Spleen (tissue), 11 donors: ENCODE measurements at regions not wholly inside any gene's neighbourhood (a gene's known extent, or its start where the extent isn't known, plus 50 kb on each side); places are given as distances from the start of the nearest gene placed in this dataset.

Source experiments
- DNase-seq: peaks from one replicate; pipeline ENCODE4 v3.0.0-alpha.2; 2020
- H3K27ac ChIP-seq, 8 donors: fragments of 200-600 bp; sonication (generic) in 7 of 8; 1 replicate in 4 of 8; 2 replicates in 4 of 8; pipeline versions ENCODE4 v1.5.0 to v1.8.0; 2016 to 2021; ENCODE audit warnings: inconsistent platforms in 4 of 8, mild to moderate bottlenecking in 4 of 8, moderate library complexity in 1 of 8
- H3K27me3 ChIP-seq, 7 donors: fragments of 200-600 bp; sonication (generic) in 6 of 7; replicated peaks in 1 of 7; 1 replicate in 4 of 7; 2 replicates in 3 of 7; pipeline versions ENCODE4 v1.5.0 to v1.8.0; 2016 to 2021; ENCODE audit warnings: inconsistent platforms in 3 of 7, mild to moderate bottlenecking in 1 of 7
- H3K36me3 ChIP-seq, 6 donors: fragments of 200-600 bp; sonication (generic) in 5 of 6; 1 replicate in 4 of 6; 2 replicates in 2 of 6; pipeline versions ENCODE4 v1.5.0 to v1.8.0; 2016 to 2021; ENCODE audit warnings: inconsistent platforms in 2 of 6
- H3K4me1 ChIP-seq, 6 donors: fragments of 200-600 bp; sonication (generic) in 5 of 6; 1 replicate in 3 of 6; 2 replicates in 3 of 6; pipeline versions ENCODE4 v1.5.0 to v1.8.0; 2016 to 2021; ENCODE audit warnings: inconsistent platforms in 3 of 6
- H3K4me3 ChIP-seq, 8 donors: fragments of 200-600 bp; sonication (generic) in 7 of 8; 1 replicate in 4 of 8; 2 replicates in 4 of 8; pipeline versions ENCODE4 v1.5.0 to v1.8.0; 2016 to 2021; ENCODE audit warnings: inconsistent platforms in 4 of 8, mild to moderate bottlenecking in 4 of 8, moderate library complexity in 2 of 8
- H3K9me3 ChIP-seq, 8 donors: fragments of 200-600 bp; sonication (generic) in 7 of 8; 1 replicate in 4 of 8; 2 replicates in 4 of 8; pipeline versions ENCODE4 v1.5.0 to v1.8.0; 2016 to 2021; ENCODE audit warnings: inconsistent platforms in 4 of 8
- CTCF ChIP-seq, 11 experiments: fragments of 200-600 bp in 7 of 11; fragments of 450-650 bp in 4 of 11; sonication (generic) in 4 of 11; IDR thresholded peaks in 8 of 11; conservative IDR thresholded peaks in 3 of 11; 1 replicate in 7 of 11; 2 replicates in 4 of 11; pipeline versions ENCODE4 v1.4.0 to v1.8.0; 2016 to 2021; ENCODE audit warnings: antibody characterized with exemption in 11 of 11, inconsistent platforms in 4 of 11, mild to moderate bottlenecking in 1 of 11
- POLR2A ChIP-seq, 3 donors: fragments of 450-650 bp; IDR thresholded peaks; one replicate each; pipeline ENCODE4 v1.5.1; 2017; ENCODE audit warnings: antibody characterized with exemption in 3 of 3, mild to moderate bottlenecking in 1 of 3
- POLR2AphosphoS5 ChIP-seq, 3 donors: sonication (generic); formaldehyde crosslinking; IDR thresholded peaks; one replicate each; pipeline ENCODE4 v1.5.1; 2017; ENCODE audit warnings: antibody characterized with exemption in 3 of 3
- WGBS, 5 donors: extraction: QIAGEN DNeasy Blood & Tissue Kit in 3 of 5; methylation state at CpG; one replicate each; pipeline versions ENCODE4 v1.1.5 to v1.1.7; 2013 to 2018; 5-methylcytosine and 5-hydroxymethylcytosine counted together
- intact Hi-C: fragments of 100-400 bp; cut with DNase I; formaldehyde crosslinking; loops from one replicate; pipeline ENCODE4 v1.15.0; 2023; ENCODE audit warnings: low total_unique reads
- donor health status: healthy with polysubstance abuse.
- donor health status: DM: no; HTN: no; CAD: no; lungs with moderate emphysema.
- donor health status: DM: no; HTN: no; CAD: no.
- donor health status: Bipolar disorder and iron deficiency.
- donor health status: healthy.
- donor health status: DM: no; HTN: no; CAD: no.
- donor health status: DM: yes; HTN: yes; CAD: no.

GRCh38 chr5:137560420-137560819, 61.3 kb upstream of the SPOCK1 start:
- peaks cover 0 to 16% (median 0%) of the 10 kb centered on the region in 7 donors for H3K27me3 ChIP-seq
- no peak for TF ChIP-seq POLR2AphosphoS5 (IDR thresholded peaks at IDR 0.05)
- no peak for TF ChIP-seq POLR2A (IDR thresholded peaks at IDR 0.05)
- TF ChIP-seq CTCF (IDR thresholded peaks at IDR 0.05 in 8 of 11, conservative IDR thresholded peaks at IDR 0.05 in 3 of 11): no peak
- no peaks in the 10 kb centered on the region for H3K36me3 ChIP-seq
- no peaks in the 10 kb centered on the region for H3K9me3 ChIP-seq
- intact Hi-C loops: no loop called here
- H3K4me3 ChIP-seq: no peak overlapping the region
- WGBS, 5 donors: 58 to 80% (median 70%) methylated on average over 5 of the region's 5 CpGs
- no peak overlapping the region for H3K27ac ChIP-seq
- no peak for DNase-seq
- H3K4me1 ChIP-seq: peaks cover 6 to 29% (median 18%) of the 10 kb centered on the region in 6 donors
